Dermis microvascular lymphatic vessel endothelial cell (primary cell): ENCODE measurements at regions not wholly inside any gene's neighbourhood (a gene's known extent, or its start where the extent isn't known, plus 50 kb on each side); places are given as distances from the start of the nearest gene placed in this dataset.
A peak's percentile ranks its signal among the peaks of the same experiment; 100 is the strongest.
"Not testable (repeated sequence)": the region's sequence is repeated elsewhere in the genome, so short reads cannot be mapped to it uniquely, and the experiment has no call there.

ENCODE experiments used
- DNase-seq, 2 donors: peaks; one replicate each; pipeline versions ENCODE4 v3.0.0 to v3.0.0-alpha.2; 2010; ENCODE audit warnings: low read depth in 2 of 2

DNA sequence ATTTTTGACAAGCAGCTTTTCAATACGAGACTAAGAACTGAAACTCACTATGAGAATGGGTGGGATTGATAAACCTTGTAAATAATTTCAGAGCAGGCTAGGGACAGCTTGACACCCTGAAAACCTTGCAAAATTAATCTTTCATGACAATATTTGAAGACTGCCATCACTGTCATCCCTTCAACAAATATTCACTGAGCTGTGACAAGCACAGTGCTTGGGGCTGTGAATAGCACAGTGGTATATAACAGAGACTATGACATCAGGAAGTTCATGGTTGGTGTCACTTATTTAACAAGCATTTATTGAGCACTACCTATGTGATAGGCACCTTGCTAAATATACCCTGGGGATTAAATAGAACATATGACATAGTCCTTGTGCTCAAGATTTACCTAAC is 741.0 kb upstream of the RIOK2 start:
- no peak for DNase-seq

DNA sequence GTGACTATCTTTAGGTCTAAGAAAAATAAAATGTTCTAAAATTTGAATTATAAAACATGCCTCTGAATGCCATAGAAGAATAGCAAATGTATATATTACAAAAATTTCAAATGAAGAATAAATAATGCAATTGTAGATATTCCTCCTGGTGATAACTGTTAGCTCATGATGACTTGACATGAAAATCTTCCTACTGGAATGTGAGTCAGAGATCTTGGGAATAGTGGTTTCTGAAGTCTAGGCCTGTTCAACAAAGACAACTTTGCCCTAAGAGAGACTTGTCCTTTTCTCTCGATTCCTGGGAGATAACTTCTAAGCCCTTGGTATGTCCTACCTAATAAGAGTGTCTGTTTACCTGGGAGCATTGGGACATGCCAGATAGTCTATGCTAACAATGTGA is 746.3 kb upstream of the RIOK2 start:
- DNase-seq = no peak

DNA sequence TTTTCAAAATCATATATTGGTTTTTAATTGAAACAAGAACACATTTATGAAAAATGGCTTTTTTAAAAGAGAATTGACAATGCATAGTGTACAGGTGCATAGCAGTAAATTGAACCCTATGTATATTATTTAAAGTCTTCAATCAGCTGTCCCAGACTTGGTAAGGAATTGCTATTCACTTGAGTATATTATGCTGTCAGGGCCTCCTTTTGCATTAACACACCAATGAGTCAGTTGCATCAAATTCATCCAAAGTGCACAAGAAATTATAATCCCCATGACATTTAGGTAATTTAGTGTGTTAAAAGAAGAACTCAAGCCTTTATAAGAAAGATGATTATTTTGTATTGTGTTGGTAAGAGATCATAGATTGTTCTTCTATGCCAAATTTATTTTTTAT is 748.8 kb upstream of the RIOK2 start:
- no peak for DNase-seq

DNA sequence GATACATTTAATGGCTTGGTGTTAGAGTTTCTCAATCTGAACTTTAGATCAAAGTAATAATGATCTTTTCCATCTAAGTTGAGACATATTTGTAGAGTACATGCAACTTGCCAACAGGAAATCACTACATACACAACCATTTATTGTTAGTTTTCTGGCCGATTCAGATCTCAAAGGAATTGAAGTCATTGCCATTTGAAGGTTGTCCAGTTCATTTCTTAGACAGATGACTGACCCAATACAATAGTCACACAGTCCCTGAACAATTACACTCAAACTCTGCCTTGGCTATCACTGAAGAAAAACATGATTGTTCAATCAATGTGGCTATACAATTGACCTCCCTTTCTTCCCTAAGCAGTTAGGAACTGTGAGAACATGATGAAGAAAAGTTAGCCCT is 753.2 kb upstream of the RIOK2 start:
- no peak for DNase-seq

DNA sequence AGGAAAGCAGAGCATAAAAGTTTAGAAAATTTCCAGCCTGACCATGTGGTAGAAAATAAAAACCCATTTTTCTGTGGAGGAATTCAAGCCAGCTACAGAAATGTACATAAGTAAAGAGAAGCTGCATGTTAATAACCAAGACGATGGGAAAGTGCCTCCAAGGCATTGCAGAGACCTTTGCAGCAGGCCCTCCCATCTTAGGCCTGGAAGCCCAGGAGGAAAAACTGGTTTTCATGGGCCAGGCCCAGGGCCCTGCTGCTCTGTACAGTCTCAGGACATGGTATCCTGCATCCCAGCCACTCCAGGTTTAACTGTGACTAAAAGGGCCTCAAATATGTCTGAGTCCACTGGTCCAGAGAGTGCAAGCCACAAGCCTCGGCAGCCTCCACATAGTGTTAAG is 754.8 kb upstream of the RIOK2 start:
- DNase-seq = no peak

DNA sequence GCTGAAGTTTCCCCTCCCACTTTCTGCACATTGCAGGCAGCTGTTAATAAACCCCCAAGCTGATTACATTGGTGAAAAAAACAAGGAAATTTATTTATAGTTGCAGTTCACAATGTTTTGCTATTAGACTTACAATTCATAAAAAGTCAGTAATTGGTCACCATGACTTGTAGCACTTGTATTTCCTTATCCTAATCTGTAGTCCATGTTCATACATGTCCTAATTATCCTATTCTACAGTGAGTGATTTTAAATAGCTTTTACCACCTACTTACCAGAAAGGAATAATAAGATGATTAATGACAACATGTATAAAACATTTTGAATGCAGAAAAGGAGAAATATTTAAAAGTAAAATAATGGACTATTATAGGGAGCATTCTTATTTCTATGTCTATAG is 760.0 kb upstream of the RIOK2 start:
- DNase-seq = no peak

DNA sequence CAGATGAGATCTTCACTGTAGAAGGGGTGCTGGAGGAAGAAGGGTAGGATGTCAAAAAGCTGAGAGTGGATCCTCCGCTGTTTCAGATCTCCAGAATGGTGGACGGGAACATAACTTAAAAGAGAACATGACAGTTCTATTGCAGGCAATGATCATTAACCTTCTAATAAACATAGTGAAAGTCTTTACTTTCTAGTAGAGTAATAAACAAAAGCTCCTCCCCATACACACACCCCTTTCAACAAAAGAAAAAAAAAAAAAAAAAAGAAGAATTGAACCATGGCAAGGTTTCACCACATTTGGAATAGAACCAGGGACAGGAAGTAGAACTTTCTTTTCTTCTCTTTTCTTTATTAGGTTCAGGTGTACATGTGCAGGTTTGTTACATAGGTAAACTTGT is 768.1 kb upstream of the RIOK2 start:
- no peak for DNase-seq

DNA sequence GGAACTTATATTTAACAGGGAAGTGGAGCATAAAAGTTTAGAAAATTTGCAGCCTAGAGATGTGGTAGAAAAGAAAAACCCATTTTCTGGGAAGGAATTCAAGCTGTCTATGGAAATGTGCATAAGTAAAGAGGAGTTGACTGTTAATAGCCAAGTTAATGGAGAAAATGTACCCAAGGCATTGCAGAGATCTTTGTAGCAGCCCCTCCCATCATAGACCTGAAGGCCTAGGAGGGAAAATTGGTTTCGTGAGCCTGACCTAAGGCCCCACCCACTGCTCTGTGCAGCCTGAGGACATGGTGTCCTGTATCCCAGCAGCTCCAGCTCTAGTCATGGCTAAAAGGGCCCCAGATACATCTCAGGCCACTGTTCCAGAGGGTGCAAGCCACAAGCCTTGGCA is 772.4 kb upstream of the RIOK2 start:
- DNase-seq = no peak

DNA sequence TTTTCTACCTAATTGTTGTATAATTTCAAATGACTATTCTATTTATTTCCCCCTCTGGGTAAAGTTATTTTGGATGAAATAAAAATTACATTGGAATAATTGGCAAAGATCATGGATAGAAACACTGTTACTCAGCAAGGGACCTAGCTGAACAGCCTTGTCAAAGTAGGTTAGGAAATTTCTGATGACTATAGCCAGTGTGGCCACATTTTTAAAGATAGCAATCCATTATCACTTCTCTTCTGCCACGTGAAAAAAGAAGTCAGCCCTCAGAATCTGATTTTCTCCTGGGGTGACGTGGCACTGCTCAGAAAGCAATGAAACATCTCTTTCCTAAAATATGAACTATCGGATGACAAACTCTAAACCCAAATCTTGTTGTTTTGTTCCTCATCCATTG is 784.2 kb upstream of the RIOK2 start:
- DNase-seq = no peak

DNA sequence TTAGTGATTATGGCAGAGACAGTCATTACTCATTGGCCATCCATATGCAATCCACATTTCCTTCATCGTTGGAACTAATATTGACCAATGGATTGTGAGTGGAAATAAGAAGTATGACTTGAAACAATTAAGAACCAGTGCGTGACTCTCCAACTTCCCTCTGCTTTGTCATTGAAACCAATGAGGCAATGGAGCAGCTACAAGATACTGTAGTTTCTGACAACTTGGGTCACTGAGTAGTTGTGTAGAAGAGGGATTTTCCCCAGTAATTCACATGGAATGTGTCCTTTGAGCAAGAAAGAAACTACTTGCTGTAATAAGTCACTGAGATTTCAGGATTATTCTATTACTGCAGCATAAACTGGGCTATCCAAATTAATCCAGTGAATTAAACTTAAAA is 785.3 kb upstream of the RIOK2 start:
- no peak for DNase-seq

DNA sequence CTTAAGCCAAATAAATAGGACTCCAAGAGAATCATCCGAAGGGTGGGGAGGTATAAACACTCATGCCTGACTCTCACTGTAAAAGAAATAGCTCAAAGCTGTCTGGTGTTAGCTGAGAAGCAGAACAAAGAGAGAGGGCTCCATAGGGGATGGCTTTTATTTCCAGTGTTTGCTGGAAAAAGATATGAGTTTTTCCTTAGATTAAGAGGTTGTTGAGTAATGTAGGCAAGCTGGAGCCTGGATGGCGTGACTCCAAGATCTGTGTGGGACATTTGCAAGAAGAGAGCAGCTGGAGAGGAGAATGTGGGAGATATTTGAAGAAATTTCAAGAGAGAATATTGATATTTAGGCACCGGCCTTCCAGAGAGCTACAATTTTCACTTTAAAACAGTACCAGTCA is 793.7 kb upstream of the RGMB start:
- DNase-seq = no peak

DNA sequence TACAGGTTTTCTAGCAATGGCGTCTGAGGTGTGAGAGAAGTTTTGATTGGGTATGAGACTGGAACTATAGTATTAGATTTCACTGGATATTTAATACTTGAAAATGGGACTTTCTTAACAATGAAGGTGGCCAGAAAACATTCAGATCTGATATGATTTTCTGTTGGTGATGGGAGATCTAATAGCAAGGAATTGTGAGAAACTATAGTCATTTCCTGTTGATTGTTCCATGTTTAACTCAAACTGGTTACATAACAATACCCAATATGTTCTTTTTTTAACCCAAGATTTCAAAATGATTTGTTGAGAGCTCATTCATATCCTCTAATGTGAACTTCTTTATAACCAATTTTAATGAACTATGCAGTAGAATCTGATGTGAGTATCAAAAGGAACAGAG is 793.2 kb upstream of the RGMB start:
- peak in 1 of 2 donors; percentile 46 for DNase-seq

DNA sequence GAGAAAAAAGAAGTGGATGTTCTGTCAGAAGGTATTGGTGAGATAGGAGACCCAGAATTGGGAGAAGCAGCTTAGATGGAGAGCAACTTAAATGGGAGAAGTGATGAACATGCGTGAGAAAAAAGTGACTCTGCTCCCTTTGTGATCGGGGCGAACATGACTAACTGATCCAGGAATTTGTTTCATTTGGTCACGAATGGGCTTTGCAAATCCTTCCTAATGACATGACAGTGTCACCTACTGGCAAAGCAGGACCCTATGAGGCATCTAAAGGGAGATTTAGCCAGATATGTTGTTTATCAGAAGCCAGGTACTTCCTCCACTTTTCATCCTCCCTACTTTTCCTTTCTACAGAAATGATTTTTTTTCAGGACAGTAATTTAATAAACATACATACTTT is 787.4 kb upstream of the RGMB start:
- DNase-seq = peak; percentile 15 to 48

DNA sequence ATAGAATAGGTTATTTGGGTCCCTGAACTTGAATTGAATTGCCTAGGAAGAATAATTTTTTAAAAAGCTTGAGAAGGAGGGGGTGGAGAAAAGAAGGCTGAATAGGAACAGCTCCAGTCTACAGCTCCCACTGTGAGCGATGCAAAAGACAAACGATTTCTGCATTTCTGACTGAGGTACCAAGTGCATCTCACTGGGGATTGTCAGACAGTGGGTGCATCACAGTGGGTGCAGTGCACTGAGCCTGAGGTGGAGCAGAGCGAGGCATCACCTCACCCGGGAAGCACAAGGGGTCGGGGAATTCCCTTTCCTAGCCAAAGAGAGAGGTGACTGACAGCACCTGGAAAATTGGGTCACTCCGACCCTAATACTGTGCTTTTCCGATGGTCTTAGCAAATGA is 782.2 kb upstream of the RGMB start:
- no peak for DNase-seq

DNA sequence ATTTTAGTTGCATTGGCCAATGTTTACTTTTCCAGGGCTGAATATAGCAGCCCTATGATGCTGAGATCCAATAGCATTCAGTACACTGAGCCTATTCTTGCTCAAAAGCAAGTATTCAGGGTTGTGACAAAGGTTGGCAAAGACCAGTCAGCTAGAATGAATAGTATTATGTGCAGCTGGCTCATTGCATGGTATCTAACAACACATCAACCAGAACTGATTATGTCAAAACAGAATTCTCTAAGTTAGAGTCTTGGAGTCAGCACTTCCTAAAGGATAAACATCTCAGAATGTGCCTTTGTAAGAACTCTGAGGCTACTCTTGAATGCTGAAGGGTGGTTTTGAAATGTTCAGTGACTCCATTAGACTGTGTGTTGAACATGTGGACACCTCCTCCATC is 774.5 kb upstream of the RGMB start:
- DNase-seq = no peak

DNA sequence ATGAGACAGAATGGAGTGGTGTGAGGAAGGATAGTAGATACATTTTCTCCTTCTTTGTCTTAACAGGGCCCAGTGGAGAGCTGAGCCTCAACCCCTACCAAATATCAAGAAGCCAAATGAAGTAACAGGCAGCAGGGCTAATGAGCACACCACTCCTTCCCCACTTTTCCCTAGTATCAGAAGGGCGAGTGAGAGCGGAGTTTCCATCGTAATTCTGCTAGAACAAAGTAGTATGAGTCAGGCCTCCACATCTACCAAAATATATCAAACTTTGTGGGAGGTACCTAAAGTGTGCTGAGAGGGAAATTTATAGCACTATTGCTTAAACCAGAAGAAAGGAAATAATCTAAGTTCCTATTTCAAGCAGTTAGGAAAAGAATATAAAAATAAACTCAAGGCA is 769.0 kb upstream of the RGMB start:
- DNase-seq = no peak

DNA sequence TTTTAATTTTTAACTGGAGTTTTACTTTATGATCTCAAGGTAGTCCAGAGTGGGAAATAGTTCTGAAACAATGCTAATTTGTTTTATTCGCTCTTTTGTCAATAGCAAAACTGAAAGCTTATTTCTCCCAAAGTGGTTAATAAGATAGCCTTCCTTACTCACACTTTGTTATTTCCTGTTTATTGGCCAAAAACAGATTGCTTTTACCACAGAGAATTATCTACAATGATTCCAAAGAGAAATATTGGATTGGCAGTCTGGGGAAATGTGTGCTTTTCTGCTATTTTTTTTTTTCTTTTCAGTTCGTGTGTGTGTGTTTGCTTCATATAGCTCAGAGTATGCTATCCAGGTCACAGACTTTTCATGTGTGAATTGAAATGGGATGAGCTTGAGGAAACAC is 756.7 kb upstream of the RGMB start:
- DNase-seq = no peak

DNA sequence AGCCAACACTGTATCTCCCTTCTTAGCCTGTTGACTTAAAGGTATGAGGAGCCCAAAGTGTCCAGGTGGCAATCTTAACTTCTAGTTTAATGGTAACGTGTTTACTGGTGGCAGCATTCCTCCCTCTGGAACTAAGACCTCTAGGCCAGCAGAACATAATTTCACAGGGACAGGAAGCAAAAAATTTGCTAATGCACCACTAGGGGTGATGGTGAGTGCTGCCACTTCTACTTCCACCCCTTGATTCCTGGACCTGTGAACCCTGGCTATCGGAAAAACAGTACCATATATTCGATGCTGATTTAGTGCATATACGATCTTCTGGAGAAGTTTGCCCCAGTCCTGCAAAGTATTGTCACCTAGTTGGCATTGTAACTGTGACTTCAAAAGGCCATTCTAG is 743.2 kb upstream of the RGMB start:
- not testable (repeated sequence) for DNase-seq

DNA sequence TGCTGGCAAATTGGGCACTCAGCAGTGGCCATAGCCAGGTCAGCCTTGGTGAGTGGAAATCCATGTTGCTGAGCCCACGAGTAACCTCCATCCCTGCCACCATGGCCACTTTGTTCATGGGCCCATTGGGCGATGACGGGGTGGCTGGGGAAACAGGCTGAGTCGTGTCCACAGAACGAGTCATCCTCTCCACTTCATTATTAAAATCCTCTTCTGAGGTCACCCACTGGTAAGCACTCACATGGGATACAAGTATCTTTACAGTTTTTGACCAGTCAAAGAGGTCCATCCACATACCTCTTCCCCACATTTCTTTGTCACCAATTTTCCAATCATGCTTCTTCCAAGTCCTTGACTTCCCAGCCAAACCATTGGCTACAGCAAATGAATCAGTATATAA is 742.4 kb upstream of the RGMB start:
- not testable (repeated sequence) for DNase-seq

DNA sequence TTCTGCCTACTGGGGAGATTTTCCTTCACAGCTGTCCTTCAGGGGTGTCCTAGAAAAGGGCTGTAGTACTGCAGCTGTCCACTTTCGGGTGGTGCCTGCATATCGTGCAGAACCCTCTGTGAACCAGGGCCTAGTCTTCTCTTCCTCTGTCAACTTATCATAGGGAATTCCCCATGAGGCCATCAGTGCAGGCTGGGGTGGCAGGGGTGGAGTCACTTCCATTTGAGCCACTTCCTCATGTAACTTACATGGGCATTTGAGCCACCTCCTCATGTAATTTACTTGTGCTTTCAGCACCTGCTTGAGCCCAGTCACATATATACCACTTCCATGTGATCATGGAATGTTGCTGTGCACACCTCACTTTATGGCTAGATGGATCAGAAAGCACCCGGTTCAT is 742.0 kb upstream of the RGMB start:
- DNase-seq = no peak

DNA sequence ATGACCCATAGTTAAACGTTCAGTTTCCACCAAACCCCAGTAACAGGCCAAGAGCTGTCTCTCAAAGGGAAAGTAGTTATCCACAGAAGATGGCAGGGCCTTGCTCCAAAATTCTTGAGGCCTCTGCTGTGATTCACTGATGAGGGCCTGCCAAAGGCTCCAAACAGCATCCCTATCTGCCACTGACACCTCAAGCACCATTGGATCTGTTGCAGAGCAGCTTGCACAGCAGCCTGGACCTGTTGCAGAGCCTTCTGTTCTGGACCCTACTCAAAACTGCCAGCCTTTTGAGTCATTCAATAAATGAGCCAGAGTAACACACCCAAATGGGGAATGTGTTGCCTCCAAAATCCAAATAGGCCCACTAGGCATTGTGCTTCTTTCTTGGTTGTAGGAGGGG is 741.5 kb upstream of the RGMB start:
- no peak for DNase-seq

DNA sequence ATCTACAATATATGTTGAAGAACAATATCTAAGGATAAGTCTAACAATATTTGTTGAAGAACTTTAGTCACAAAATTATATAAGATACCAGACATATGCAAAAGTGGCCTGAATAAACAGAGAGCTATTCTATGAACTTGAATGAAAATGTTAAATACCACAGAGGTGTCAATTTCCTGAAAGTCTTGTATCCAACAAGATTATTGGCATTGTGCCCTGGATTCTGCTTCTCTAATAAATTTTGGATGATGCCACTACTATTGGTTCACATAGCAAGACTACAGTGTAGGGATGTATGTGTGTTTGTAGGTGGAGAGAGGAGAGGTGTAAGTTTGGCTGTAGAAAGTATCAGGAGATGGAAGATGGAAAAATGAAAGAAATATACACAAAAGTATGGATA is 731.8 kb upstream of the RGMB start:
- peak; percentile 22 to 78 for DNase-seq

DNA sequence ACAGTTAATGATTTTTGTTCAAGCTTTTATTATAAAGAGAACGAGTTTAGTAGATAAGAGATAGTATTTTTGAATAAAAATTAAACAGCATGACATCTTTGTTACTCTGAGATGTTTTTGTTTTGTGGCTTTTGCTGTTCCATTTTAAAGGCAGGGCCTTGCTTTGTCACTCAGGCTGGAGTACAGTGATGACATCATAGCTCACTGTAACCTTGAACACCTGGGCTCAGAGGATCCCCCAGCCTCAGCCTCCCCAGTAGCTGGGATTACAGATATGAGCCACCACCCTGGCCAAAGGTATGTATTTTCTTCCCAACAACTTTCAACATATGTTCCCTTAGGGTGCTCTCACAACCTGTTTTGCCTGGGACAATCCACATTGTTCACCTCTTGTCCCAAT is 730.9 kb upstream of the RGMB start:
- DNase-seq = no peak

DNA sequence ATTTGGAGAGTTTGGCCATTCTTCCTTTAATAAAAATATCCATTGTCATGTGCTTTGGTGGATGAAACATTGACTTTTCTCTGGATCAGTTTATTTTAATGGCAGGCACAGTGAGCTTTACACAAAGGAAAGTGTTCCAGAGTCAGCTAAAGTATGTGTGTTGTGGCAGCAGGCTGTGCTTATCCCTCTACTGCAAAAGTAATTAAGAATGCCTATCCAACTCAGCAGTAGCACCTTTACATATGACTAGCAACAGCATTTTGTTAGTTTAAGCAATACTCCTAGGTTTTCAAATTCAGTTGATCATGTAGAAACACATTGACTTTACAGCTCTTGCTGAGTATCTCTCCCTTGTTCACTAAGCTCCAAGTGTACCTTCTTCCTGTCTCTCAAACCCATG is 730.5 kb upstream of the RGMB start:
- DNase-seq = no peak

DNA sequence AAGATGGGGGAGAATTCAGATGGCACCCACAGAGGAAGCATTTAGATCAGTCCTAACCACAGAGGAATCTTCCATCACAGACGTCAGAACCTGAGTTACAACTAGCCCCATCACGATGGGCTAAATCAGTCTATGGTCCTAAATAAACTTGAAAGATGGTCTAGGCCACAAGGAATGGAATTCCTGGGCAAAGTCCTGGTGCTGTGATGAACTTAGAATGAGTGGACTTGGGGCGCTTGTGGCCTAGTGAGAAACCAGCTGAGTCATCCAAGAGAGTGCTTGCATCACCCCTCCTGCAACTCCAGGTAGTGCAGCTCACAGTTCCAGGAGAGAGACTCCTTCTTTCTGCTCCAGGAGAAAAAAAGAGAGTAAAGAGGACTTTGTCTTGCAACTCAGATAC is 722.9 kb upstream of the RGMB start:
- no peak for DNase-seq
